ENCODE measurements at regions not wholly inside any gene's neighbourhood (a gene's known extent, or its start where the extent isn't known, plus 50 kb on each side); places are given as distances from the start of the nearest gene placed in this dataset.

GRCh38 chr4:11337287-11337686 is 91.4 kb downstream of the HS3ST1 start:
- Histone ChIP-seq H3K4me1 (ENCODE audit: control insufficient read depth in 1 of 2, insufficient read depth in 2 of 2, low read length in 2 of 2) (no peaks in the 10 kb centered on the region), H2AFZ (ENCODE audit: low read depth, low read length, poor library complexity, severe bottlenecking) (no peak overlapping the region), H4K20me1 (ENCODE audit: insufficient read depth) (no peaks in the 10 kb centered on the region), H3K4me3 (replicated peaks in 1 of 2; ENCODE audit: low read depth in 1 of 2, low read length in 2 of 2) (no peak overlapping the region), H3K27ac (ENCODE audit: low read depth, low read length) (no peak overlapping the region), H3K27me3 (ENCODE audit: insufficient read depth, low read length) (no peaks in the 10 kb centered on the region), H3K36me3 (ENCODE audit: control insufficient read depth in 1 of 2, insufficient read depth in 2 of 2, low read length in 2 of 2) (no peaks in the 10 kb centered on the region), H3K9me3 (ENCODE audit: control insufficient read depth in 1 of 2, insufficient read depth in 1 of 2, low read depth in 1 of 2, low read length in 2 of 2) (no peaks in the 10 kb centered on the region), H3K4me2 (ENCODE audit: low read length) (no peak overlapping the region), H3K9ac (ENCODE audit: low read length) (no peak overlapping the region), H3K9me2 (ENCODE audit: insufficient read depth) (no peaks in the 10 kb centered on the region), H3K79me2 (ENCODE audit: insufficient read depth, low read length) (no peaks in the 10 kb centered on the region)
- no TSS peak for BruUV-seq (replicated peaks)
- intact Hi-C loops (cut with micrococcal nuclease), result no loop called here
- ChIA-PET CTCF (no interaction called here), RAD21 (ENCODE audit: low non-redundant PET in 1 of 2, low total read pairs in 2 of 2, uncharacterized antibody in 2 of 2, unreplicated experiment in 2 of 2) (no interaction called here), POLR2A (no interaction called here)
- TF ChIP-seq ZNF274 (IDR thresholded peaks at IDR 0.05; ENCODE audit: low read depth, low read length) (no peak), ZBTB33 (IDR thresholded peaks at IDR 0.05; ENCODE audit: extremely low read depth, insufficient replicate concordance, low read length) (no peak), SIN3A (IDR thresholded peaks at IDR 0.05; ENCODE audit: low read depth) (no peak), FOSL1 (IDR thresholded peaks at IDR 0.05; ENCODE audit: low read depth) (no peak), SP1 (IDR thresholded peaks at IDR 0.05; ENCODE audit: low read depth) (no peak), CBX3 (IDR thresholded peaks at IDR 0.05; ENCODE audit: low read depth) (no peak)
- ATAC-seq (no peak), DNase-seq (ENCODE audit: low read depth, low spot score) (no peak)

GRCh38 chr4:11336435-11336834 is 92.3 kb downstream of the HS3ST1 start:
- intact Hi-C loops (cut with micrococcal nuclease), result no loop called here
- RAD21 ChIA-PET (ENCODE audit: low non-redundant PET in 1 of 2, low total read pairs in 2 of 2, uncharacterized antibody in 2 of 2, unreplicated experiment in 2 of 2), result no interaction called here
- no peak overlapping the region for H3K9ac ChIP-seq (ENCODE audit: low read length)
- H3K36me3 ChIP-seq (ENCODE audit: control insufficient read depth in 1 of 2, insufficient read depth in 2 of 2, low read length in 2 of 2), result no peaks in the 10 kb centered on the region
- no peaks in the 10 kb centered on the region for H3K9me3 ChIP-seq (ENCODE audit: control insufficient read depth in 1 of 2, insufficient read depth in 1 of 2, low read depth in 1 of 2, low read length in 2 of 2)
- POLR2A ChIA-PET, result no interaction called here
- DNase-seq (ENCODE audit: low read depth, low spot score) (no peak), ATAC-seq (no peak)
- TF ChIP-seq REST (IDR thresholded peaks at IDR 0.05; ENCODE audit: low read depth) (no peak), RAD21 (IDR thresholded peaks at IDR 0.05; ENCODE audit: low read depth) (no peak), TCF7L2 (IDR thresholded peaks at IDR 0.05; ENCODE audit: borderline replicate concordance, extremely low read depth, insufficient read depth, insufficient read length) (no peak), FOSL1 (IDR thresholded peaks at IDR 0.05; ENCODE audit: low read depth) (no peak), EZH2phosphoT487 (IDR thresholded peaks at IDR 0.05; ENCODE audit: borderline replicate concordance) (no peak), POLR2AphosphoS5 (IDR thresholded peaks at IDR 0.05; ENCODE audit: low read depth, low read length) (no peak), ZNF274 (IDR thresholded peaks at IDR 0.05; ENCODE audit: low read depth, low read length) (no peak), EGR1 (IDR thresholded peaks at IDR 0.05; ENCODE audit: low read depth) (no peak), ZFX (IDR thresholded peaks at IDR 0.05) (no peak), ZBTB33 (IDR thresholded peaks at IDR 0.05; ENCODE audit: extremely low read depth, insufficient replicate concordance, low read length) (no peak)
- no peaks in the 10 kb centered on the region for H3K9me2 ChIP-seq (ENCODE audit: insufficient read depth)
- no peak overlapping the region for H3K4me2 ChIP-seq (ENCODE audit: low read length)
- BruUV-seq (replicated peaks), result no TSS peak
- H3K27me3 ChIP-seq (ENCODE audit: insufficient read depth, low read length), result no peaks in the 10 kb centered on the region
- H4K20me1 ChIP-seq (ENCODE audit: insufficient read depth), result no peaks in the 10 kb centered on the region
- CTCF ChIA-PET, result no interaction called here
- H3K27ac ChIP-seq (ENCODE audit: low read depth, low read length), result no peak overlapping the region
- H2AFZ ChIP-seq (ENCODE audit: low read depth, low read length, poor library complexity, severe bottlenecking), result no peak overlapping the region
- H3K4me1 ChIP-seq (ENCODE audit: control insufficient read depth in 1 of 2, insufficient read depth in 2 of 2, low read length in 2 of 2), result no peaks in the 10 kb centered on the region
- H3K79me2 ChIP-seq (ENCODE audit: insufficient read depth, low read length), result no peaks in the 10 kb centered on the region
- no peak overlapping the region for H3K4me3 ChIP-seq (replicated peaks in 1 of 2; ENCODE audit: low read depth in 1 of 2, low read length in 2 of 2)
